HG03469 (cell line): ENCODE measurements at regions not wholly inside any gene's neighbourhood (a gene's known extent, or its start where the extent isn't known, plus 50 kb on each side); places are given as distances from the start of the nearest gene placed in this dataset.

Experiments
- ATAC-seq: cut with Tn5 transposase; IDR thresholded peaks from one replicate; pipeline ENCODE4 v1.9.1; 2021; ENCODE audit warnings: mild to moderate bottlenecking, moderate library complexity, moderate number of reproducible peaks; ENCODE audit not compliant: unreplicated experiment

GRCh38 chr16:66267292-66268014 lies 99.0 kb upstream of the CDH5 start:
- no peak for ATAC-seq

- no peak for ATAC-seq
Measured at GRCh38 chr16:66266436-66267291, 99.8 kb upstream of the CDH5 start.

DNA sequence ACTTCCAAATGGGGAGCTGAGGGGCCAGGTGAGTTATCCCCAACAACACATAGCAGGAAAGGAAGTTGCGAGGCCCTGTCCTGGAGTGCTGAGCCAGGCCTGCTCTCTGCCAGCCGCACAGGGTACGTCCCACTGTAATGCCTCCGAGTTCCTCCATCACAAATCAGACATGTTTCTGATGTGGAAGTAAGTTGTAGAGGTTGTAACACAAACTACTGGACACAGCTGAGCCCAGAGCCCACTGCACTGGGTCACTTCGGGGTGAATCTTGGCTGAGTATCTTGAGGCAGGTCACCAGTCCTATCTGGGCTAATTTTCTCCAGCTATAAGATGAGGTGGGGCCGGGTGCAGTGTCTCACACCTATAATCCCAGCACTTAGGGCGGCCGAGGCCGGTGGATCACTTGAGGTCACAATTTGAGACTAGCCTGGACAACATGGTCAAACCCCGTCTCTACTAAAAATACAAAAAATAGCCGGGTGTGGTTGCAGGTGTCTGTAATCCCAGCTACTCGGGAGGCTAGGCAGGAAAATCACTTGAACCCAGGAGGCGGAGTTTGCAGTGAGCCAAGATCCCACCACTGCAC lies 100.8 kb upstream of the CDH5 start:
- no peak for ATAC-seq

- ATAC-seq, result no peak
Measured at GRCh38 chr16:66265048-66265415, 101.5 kb upstream of the CDH5 start.

GRCh38 chr16:66264311-66265047 lies 102.0 kb upstream of the CDH5 start:
- ATAC-seq, result no peak

GRCh38 chr16:66263973-66264310 lies 102.5 kb upstream of the CDH5 start:
- ATAC-seq, result no peak

- ATAC-seq, result no peak
Measured at GRCh38 chr16:66263168-66263972, 103.1 kb upstream of the CDH5 start.

DNA sequence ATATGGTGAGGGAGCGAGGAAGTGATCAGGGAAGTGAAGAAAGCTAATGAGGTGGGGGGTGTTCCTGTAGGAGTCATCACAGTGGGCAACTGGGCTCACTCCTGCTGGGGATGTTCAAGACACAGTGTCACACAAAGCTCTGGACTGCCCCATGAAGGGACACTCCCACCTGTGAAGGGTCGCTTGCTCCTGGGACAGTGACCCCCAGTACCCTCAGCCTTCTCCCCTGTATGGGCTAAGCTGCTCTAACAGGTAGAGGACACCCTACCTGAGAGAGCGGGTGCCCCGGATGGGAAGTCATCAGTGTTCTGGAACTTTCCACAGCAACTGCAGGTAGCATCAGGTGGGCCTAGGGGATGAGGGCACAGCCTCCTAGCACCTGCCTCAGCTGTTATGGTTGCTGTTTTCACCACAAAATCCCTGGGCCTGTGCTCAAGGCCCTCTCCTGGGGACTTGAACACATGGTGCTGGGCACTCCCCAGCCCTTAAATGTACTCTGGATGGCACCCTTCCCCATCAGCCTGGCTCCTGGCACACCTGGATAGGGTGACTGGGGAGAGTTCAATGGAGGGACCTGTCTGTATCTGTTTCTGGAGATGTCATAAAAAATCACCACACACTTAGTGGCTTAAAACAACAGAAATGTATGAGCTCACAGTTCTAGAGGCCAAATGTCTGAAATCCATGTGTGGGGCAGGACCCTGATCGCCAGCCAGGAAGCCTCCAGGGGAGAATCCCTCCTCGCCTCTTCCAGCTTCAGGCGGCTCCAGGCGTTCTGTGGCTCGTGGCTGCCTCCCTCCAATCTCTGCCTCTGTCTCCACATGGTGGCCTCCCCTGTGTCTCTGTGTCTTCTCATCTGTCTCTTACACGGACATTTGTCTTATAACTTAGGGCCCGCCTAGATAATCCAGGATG lies 104.0 kb upstream of the CDH5 start:
- no peak for ATAC-seq

GRCh38 chr16:66261826-66262225 lies 104.7 kb upstream of the CDH5 start:
- ATAC-seq, result no peak

DNA sequence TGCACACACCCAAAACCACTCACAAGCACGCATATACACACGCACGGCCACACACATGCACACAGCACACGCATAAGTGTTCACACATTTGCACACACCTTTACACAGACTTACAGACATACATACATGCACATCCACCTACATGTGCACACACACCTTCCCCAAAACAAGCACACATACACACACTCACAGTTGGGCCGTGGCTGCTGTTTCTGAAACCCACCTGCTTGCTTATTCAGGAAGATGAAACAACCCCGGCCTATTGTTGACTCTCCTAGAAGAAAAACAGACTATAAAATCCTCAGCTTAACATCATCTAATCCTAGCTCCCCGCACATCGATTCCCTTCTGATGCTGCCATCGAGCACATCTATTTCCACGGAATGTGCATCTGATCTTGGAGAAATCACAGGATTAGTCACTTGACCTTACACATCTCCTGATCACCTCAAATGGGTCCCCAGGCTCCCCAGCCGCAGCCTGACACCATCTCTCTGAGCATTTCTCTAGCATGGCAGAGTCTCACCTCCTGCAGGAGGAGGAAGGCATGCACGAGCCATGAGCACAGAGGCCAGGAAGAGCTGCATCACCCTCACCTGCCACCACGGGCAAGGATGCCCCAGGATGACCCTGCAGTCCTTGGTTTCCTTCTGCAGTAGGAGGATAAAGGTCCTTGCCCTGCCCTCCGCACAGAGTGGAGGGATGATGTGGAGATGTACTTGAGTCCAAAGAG lies 105.8 kb upstream of the CDH5 start:
- ATAC-seq, result no peak

DNA sequence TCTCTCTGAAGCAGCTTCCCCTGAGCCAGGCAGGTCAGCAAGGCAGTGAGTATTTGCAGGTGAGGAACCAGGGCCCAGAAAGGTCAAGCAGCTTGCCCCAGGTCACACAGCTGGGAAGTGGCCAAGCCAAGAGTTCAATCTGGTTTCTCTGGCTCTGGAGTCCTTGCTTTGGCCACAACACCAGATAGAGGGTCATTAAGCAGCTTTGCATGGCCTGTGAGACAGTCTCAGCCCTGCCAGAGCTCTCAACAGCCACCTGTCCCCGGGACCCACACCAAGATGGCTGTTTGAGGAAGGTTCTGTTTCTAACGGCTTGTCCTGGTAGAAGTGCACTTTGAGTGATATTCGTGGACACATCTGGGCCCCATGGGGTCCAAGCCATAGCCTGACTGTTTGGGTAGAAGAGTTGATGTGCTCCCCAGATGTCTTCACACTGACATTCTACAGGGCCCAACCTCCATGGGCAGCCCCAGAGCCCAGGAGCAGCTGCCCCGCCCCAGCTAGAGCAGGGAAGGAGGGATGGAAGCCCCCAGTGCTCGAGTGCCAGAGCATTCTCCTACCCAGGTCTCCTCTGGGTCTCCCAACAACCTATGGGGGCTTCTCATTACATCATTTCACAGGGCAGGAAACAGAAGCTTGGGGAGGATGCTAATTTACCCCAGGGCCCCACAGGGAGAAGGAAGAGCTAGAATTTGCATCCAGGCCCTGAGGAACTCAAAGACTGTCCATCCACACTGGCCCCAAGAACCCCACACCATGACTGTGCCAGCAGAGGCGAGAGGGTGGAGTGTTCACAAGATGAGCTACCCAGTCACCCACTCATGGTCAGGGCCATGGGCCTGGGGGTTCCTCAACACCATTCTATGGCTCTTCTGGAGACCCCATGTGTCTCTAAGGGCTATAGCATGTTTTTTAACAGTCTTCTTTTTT lies 107.3 kb upstream of the CDH5 start:
- no peak for ATAC-seq

- ATAC-seq, result no peak
Measured at GRCh38 chr16:66256919-66257318, 109.6 kb upstream of the CDH5 start.

DNA sequence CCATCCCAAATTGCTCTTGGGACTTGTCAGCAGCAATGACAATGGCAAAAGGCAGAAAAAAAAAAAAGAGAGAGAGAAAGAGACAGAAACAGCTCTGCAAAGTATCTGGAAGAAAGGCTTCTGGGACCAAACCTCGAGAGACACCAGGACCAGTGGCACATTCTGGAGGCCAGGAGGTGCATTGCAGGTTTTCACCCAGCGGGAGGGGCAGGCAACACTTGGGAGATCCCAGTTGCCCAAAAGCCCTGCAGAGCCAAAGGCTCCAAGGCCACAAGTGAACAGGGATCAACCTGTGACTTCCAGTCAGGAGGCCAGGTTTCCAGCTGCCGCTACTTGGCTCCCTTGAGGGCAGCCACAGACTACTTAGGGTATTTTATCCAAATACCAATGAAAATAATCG lies 110.8 kb upstream of the CDH5 start:
- no peak for ATAC-seq

- ATAC-seq, result no peak
Measured at GRCh38 chr16:66254751-66255150, 111.7 kb upstream of the CDH5 start.

GRCh38 chr16:66254106-66254505 lies 112.4 kb upstream of the CDH5 start:
- ATAC-seq, result no peak

GRCh38 chr16:66251476-66252160 lies 114.9 kb upstream of the CDH5 start:
- ATAC-seq, result no peak
